GM12874 (cell line): ENCODE measurements at regions not wholly inside any gene's neighbourhood (a gene's known extent, or its start where the extent isn't known, plus 50 kb on each side); places are given as distances from the start of the nearest gene placed in this dataset.

Experiments used
- TF ChIP-seq, protein P1 (sequence below): IDR thresholded peaks from 2 replicates; pipeline ENCODE4 v1.5.1; 2011; ENCODE audit warnings: low read depth, mild to moderate bottlenecking, control low read depth, low read length, moderate library complexity; ENCODE audit not compliant: insufficient read depth

DNA sequence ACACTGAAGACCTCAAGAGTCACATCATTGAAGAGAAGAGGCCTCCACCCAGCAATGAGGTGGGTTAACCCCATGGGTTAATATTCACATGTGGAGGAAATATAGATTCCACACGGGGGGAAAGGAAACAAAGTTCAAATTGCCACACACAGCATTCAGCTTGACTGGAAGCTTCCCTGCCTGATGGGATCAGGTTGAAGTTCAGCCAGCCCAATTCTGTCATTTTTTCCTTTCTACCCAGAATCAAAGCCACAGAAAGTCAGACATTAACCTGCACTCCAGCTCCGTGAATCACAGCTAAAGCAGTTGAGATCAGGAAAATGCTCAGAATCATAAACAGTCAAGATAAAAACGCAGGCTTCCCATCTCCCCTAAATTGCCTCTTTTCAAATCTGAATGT, 208.7 kb upstream of the OBI1 start:
- TF ChIP-seq, protein P1, sequence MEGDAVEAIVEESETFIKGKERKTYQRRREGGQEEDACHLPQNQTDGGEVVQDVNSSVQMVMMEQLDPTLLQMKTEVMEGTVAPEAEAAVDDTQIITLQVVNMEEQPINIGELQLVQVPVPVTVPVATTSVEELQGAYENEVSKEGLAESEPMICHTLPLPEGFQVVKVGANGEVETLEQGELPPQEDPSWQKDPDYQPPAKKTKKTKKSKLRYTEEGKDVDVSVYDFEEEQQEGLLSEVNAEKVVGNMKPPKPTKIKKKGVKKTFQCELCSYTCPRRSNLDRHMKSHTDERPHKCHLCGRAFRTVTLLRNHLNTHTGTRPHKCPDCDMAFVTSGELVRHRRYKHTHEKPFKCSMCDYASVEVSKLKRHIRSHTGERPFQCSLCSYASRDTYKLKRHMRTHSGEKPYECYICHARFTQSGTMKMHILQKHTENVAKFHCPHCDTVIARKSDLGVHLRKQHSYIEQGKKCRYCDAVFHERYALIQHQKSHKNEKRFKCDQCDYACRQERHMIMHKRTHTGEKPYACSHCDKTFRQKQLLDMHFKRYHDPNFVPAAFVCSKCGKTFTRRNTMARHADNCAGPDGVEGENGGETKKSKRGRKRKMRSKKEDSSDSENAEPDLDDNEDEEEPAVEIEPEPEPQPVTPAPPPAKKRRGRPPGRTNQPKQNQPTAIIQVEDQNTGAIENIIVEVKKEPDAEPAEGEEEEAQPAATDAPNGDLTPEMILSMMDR = no peak

DNA sequence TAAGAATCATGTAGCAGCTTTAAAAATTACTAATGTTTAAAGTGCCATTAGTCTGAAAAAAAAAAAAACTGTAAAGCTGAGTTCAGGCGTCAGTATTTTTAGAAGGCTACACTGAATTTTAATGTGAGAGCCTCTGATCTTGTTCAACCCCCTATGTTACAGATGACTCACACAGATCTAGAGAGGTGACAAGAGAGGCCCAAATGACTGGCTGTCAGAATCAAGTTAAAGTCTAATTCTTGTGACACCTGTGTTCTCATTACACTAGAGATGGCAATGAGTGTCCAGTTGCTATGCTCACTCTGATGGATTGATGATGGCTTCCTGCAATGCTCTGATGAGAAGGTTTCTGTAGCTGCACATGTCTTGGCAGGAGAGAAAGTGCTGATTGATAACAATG, 203.5 kb upstream of the OBI1 start:
- TF ChIP-seq, protein P1 = no peak

DNA sequence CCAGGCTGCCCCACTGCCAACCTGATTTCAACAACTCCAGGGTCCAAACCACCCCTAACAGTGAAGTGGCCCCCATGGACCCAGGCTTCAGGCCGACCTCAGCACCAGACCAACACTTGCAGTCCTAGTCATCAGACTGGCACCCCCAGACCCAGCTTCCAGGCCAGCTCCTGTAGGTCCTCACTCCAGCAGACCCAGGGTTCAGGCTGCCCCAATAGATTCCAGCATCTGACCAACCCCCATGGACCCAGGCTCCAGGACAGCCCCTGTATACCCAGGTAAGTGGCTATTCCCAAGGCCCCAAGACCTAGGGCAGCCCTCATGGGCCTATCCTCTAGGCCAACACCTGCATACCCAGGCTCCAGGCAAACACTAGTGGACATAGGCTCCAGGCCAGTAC, 193.8 kb upstream of the OBI1 start:
- TF ChIP-seq, protein P1 = no peak

DNA sequence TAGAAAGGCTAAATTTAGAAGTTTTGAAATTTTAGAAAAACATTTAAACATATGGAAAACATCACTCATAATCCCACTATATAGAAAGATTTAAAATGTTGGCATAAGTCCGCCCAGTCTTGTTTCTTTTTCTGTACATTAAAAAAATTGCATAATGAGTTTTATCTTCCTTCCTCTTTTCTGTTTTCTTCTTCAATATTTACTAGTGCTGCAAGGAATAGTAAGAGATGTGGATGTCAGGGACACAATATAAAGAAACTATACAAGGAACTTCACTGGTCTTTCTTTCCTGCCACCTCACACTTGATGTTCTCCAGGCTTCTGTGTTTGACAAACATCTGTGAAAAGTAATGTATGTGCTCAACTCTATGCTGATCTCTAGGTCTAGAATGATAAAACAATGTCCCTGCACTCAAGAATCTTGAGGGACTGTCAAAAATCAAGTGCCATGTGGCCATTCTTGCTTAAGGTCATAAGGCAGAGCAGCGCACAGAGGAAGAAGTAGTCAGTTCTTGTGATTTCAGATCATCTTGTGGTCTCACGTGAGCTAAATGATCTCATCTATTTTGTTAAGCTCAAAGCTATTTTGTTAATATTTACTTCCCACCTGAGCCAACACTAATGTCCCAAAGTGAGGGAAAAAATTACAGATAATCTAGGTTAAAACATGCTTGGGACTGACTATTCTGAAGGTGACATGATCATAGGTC, 186.9 kb upstream of the OBI1 start:
- TF ChIP-seq, protein P1 = no peak

DNA sequence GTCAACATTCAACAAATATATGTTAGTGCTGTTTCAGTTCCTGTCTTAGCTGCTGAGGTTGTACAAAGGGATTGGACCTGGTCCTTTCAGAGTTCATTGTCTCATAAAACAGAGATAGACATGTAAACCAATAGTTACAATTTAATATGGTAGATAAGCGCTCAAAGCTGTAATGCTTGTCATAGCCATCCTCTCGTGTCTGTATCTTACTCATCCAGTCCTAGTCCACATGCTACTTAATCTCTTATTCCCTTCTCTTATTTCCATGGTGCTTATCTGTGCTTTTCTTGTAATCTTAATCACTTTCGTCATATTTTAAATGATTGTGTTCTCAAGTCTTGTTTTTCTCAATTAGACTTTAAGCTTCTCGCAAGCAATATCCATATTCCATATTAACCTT, 185.2 kb upstream of the OBI1 start:
- TF ChIP-seq, protein P1 = no peak

DNA sequence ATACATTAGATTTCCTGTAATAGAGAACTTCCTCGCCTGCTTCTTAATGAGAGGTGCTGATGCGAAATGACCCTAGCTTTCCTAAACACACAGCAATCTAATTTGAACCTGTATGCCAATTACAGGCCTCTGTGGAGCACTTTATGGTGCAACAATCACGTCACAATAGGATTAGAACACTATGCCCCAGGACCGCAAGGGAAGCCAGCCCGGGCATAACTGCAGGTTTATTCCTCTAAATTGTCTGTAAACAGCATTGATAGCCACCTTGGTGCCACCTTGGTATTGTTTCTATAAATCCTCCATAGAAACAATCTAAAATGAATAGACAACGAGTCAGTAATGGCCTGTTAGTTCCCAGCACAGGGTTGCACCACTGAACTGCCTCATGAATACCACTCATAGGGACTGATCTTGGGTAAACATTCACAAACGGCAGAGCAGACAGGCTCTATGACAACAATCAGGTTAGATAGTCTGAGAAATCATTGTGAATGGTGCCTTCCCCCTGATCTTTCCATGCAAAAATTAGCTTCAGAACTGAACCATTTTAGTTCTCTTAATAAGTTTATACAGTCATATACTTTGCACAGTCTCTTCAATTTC, 182.5 kb upstream of the OBI1 start:
- TF ChIP-seq, protein P1 = no peak

DNA sequence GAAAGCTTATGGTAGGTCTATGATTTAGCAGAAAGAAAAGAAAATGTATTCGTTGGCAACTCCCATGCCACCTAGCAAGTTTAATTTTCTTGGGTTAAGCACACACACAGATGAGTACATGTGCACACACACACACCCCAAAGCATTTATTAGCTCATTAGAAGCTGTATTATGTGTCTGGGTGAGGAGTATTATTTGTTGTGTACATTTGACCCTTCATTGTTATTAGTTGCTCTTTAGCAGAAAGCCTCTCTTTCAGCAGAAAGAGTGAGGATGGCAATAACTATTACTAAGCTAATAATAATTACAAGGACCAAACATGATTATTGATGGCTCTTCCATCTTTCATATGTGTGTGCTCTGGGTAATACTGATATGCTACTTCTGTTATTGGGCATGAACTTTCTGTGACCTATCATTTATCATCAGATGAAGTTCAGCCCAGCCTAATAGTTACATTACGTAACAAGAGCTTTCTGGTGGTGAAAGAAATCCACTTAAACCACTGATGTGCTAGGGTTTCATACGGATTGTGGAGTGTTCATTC, 177.4 kb upstream of the OBI1 start:
- TF ChIP-seq, protein P1 = no peak
